Transverse colon (tissue), 4 donors: ENCODE measurements at regions not wholly inside any gene's neighbourhood (a gene's known extent, or its start where the extent isn't known, plus 50 kb on each side); places are given as distances from the start of the nearest gene placed in this dataset.

Experiments used
- DNase-seq: peaks from one replicate; pipeline ENCODE4 v3.0.0-alpha.2; 2019
- H3K27ac ChIP-seq, 4 donors: fragments of 200-600 bp; sonication (generic); 2 replicates each; pipeline ENCODE4 v1.5.1; 2016 to 2018; ENCODE audit warnings: inconsistent platforms in 4 of 4
- H3K27me3 ChIP-seq: fragments of 200-600 bp; sonication (generic); 2 replicates; pipeline ENCODE4 v1.5.1; 2017; ENCODE audit warnings: inconsistent platforms
- H3K36me3 ChIP-seq, 4 donors: fragments of 200-600 bp; sonication (generic); 2 replicates each; pipeline ENCODE4 v1.5.1; 2017 to 2019; ENCODE audit warnings: inconsistent platforms in 4 of 4
- H3K4me1 ChIP-seq, 4 donors: fragments of 200-600 bp; sonication (generic); 2 replicates each; pipeline ENCODE4 v1.5.1; 2017 to 2020; ENCODE audit warnings: inconsistent platforms in 4 of 4
- H3K4me3 ChIP-seq, 4 donors: fragments of 200-600 bp; sonication (generic); 1 replicate in 1 of 4; 2 replicates in 3 of 4; pipeline versions ENCODE4 v1.5.1 to v1.6.1; 2017 to 2019; ENCODE audit warnings: inconsistent platforms in 4 of 4
- H3K9me3 ChIP-seq, 2 donors: fragments of 200-600 bp; sonication (generic); 2 replicates each; pipeline ENCODE4 v1.5.1; 2017 to 2019; ENCODE audit warnings: inconsistent platforms in 2 of 2
- EP300 ChIP-seq: sonication (generic); formaldehyde crosslinking; IDR thresholded peaks from one replicate; pipeline ENCODE4 v1.6.1; 2017; ENCODE audit warnings: antibody characterized with exemption, low read depth
- POLR2A ChIP-seq: fragments of 450-650 bp; IDR thresholded peaks from one replicate; pipeline ENCODE4 v1.6.1; 2016; ENCODE audit warnings: antibody characterized with exemption, mild to moderate bottlenecking, moderate library complexity
- POLR2AphosphoS5 ChIP-seq, 3 donors: sonication (generic); formaldehyde crosslinking; IDR thresholded peaks; one replicate each; pipeline ENCODE4 v1.6.1; 2016; ENCODE audit warnings: antibody characterized with exemption in 3 of 3
- WGBS, 2 donors: methylation state at CpG; one replicate each; pipeline ENCODE4 v1.1.5; 2018; ENCODE audit warnings: low coverage in 1 of 2; 5-methylcytosine and 5-hydroxymethylcytosine counted together
- in situ Hi-C, 4 donors: fragments of 200-750 bp; cut with MboI; loops; one replicate each; pipeline versions ENCODE4 v1.15.0 to v1.15.1; 2017; ENCODE audit warnings: low sequenced_read_pairs in 3 of 4, low pct_ligation_motif_present in 1 of 4, low pct_unique_long_range_greater_than_20kb in 1 of 4
- intact Hi-C: fragments of 100-400 bp; cut with DNase I; formaldehyde crosslinking; loops from one replicate; pipeline ENCODE4 v1.15.1; 2023; ENCODE audit warnings: low total_unique reads
- TF ChIP-seq, protein P1 (sequence below), 5 experiments: fragments of 200-600 bp in 3 of 5; fragments of 450-650 bp in 2 of 5; sonication (generic) in 3 of 5; IDR thresholded peaks; 1 replicate in 2 of 5; 2 replicates in 3 of 5; pipeline ENCODE4 v1.5.1; 2016 to 2017; ENCODE audit warnings: antibody characterized with exemption in 5 of 5, inconsistent platforms in 3 of 5, mild to moderate bottlenecking in 2 of 5, moderate library complexity in 1 of 5

DNA sequence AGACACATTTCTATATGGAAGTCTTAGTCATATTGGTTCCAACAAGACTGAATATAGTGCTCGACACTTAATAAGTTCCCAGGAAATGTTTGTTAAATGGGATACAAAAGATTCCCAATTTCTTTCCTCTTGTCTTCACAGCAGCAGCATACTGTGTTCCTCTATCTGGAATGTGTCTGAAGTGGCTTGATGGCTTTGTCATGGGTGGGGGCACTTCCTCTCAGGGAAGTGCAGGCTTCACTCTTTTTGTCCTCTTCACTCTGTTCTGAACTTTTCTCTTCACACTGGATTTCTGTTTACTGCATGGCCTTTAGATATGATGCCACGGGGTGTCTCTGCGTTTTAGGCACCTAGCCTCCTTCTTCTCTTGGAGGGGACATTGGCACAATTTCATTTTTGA, 127.7 kb upstream of the C9orf72 start:
- Histone ChIP-seq H3K27me3 (no peaks in the 10 kb centered on the region), H3K4me1 (peaks cover 0 to 6% (median 0%) of the 10 kb centered on the region in 4 donors), H3K36me3 (no peaks in the 10 kb centered on the region), H3K9me3 (no peaks in the 10 kb centered on the region), H3K27ac (peak overlapping the region in 2 of 4 donors; percentile 21 to 35), H3K4me3 (no peak overlapping the region)
- no peak for DNase-seq
- in situ Hi-C loops (no loop called here), intact Hi-C loops (no loop called here)
- 82 to 84% methylated on average over 3 of the region's 3 CpGs for WGBS, 2 donors
- no peak for TF ChIP-seq POLR2AphosphoS5 (IDR thresholded peaks at IDR 0.05)
- TF ChIP-seq EP300: no peak
- TF ChIP-seq, protein P1, sequence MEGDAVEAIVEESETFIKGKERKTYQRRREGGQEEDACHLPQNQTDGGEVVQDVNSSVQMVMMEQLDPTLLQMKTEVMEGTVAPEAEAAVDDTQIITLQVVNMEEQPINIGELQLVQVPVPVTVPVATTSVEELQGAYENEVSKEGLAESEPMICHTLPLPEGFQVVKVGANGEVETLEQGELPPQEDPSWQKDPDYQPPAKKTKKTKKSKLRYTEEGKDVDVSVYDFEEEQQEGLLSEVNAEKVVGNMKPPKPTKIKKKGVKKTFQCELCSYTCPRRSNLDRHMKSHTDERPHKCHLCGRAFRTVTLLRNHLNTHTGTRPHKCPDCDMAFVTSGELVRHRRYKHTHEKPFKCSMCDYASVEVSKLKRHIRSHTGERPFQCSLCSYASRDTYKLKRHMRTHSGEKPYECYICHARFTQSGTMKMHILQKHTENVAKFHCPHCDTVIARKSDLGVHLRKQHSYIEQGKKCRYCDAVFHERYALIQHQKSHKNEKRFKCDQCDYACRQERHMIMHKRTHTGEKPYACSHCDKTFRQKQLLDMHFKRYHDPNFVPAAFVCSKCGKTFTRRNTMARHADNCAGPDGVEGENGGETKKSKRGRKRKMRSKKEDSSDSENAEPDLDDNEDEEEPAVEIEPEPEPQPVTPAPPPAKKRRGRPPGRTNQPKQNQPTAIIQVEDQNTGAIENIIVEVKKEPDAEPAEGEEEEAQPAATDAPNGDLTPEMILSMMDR (IDR thresholded peaks at IDR 0.05): no peak
- TF ChIP-seq POLR2A: no peak

DNA sequence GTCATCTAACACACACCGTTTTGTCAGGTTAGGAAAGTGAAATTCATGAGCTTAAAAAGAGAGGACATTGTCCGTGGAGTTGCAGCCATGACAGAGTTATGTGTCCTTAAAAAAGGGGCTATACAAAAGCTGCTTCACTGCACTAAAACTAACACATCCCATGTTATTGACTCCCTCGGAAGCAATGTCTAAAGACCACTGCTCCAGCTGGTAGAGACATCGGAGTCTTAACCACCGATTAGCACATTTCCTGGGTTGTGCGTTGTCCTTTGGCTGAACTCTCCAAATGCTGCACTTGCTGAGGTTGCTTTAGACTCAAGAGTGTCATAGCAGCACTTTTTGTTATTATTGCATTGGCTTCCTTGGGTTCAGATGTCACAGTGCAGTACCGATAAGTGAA, 128.3 kb upstream of the C9orf72 start:
- Histone ChIP-seq H3K27me3 (no peaks in the 10 kb centered on the region), H3K4me1 (peaks cover 0 to 6% (median 0%) of the 10 kb centered on the region in 4 donors), H3K27ac (peak overlapping the region in 2 of 4 donors; percentile 21 to 35), H3K36me3 (no peaks in the 10 kb centered on the region), H3K9me3 (no peaks in the 10 kb centered on the region), H3K4me3 (no peak overlapping the region)
- peak; percentile 18 for DNase-seq
- in situ Hi-C loops: no loop called here
- intact Hi-C loops: no loop called here
- 45 to 83% methylated on average over 4 to 7 of the region's 7 CpGs for WGBS, 2 donors
- TF ChIP-seq EP300 (no peak), POLR2A (no peak), POLR2AphosphoS5 (IDR thresholded peaks at IDR 0.05) (peak in 2 of 3 donors; percentile 19 to 43)
- TF ChIP-seq, protein P1 (IDR thresholded peaks at IDR 0.05): no peak

DNA sequence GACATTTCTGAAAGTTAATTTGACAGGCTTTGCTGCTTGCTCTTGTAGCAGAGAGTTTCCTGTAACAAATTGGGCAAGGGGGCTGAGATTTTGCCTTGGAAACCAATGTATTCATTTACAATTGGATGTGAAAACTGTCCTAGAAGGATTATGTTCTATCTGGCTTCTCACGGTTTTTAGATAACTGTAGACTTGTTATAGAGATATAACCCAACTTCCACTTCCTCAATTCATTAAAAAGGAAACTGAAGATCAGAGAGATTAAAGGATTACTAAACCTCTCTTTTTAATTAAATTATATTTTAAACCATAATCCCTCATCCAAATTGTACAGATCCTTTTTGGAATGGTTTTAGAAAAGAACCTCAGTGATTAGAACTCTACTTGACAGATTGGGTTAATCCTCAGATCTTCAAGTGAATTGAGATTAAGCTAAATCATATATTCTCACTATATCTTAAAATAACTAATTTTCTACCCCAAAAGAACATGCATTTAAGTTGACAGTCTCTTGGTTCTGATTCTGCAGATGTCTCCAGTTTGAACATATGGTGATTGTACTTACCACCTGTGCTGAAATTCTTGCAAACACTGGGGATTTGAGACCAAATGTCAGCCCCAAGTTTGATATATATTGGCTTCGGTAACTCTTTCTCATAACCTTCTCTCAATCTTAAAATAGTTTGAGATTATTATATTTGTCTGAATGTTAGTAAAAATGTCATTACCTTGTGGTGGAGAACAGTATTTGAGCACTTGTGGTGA, 130.1 kb upstream of the C9orf72 start:
- TF ChIP-seq POLR2AphosphoS5 (IDR thresholded peaks at IDR 0.05) (no peak), EP300 (no peak), POLR2A (no peak)
- TF ChIP-seq, protein P1 (IDR thresholded peaks at IDR 0.05): no peak
- Histone ChIP-seq H3K4me1 (peaks cover 0 to 6% (median 0%) of the 10 kb centered on the region in 4 donors), H3K27me3 (no peaks in the 10 kb centered on the region), H3K27ac (no peak overlapping the region), H3K36me3 (no peaks in the 10 kb centered on the region), H3K4me3 (no peak overlapping the region), H3K9me3 (peaks cover 0 to 2% of the 10 kb centered on the region in 2 donors)
- in situ Hi-C loops: no loop called here
- intact Hi-C loops: no loop called here
- WGBS, 2 donors: 61 to 71% methylated on average over 2 of the region's 2 CpGs
- DNase-seq: no peak

DNA sequence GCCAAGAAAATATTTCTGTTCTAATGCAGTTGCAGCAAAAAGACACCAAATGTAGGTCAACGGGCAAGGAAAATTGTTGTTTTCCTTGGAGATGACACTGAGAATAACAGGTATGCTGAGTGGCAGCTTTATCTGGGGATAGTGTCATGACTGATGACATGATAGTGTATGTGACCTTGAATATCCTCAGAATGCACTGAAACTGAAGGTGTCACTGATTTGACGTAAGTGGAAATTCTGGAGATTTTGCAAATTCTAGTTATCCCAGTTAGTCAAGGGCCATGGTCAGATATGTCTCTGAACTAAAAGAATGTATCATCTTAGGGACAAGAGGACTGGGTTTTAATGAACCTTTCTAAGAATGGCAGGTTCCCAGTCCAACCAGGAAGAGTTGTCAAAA, 138.0 kb upstream of the C9orf72 start:
- WGBS, 2 donors: 96 to 100% methylated on average over 2 of the region's 2 CpGs
- no peaks in the 10 kb centered on the region for H3K36me3 ChIP-seq
- no peaks in the 10 kb centered on the region for H3K27me3 ChIP-seq
- intact Hi-C loops: no loop called here
- no peak for DNase-seq
- H3K27ac ChIP-seq: no peak overlapping the region
- no peak overlapping the region for H3K4me3 ChIP-seq
- H3K4me1 ChIP-seq: no peaks in the 10 kb centered on the region
- in situ Hi-C loops: no loop called here
- TF ChIP-seq POLR2AphosphoS5 (IDR thresholded peaks at IDR 0.05): no peak
- TF ChIP-seq EP300: no peak
- no peak for TF ChIP-seq POLR2A
- TF ChIP-seq, protein P1 (IDR thresholded peaks at IDR 0.05): no peak
- peaks cover 0 to 15% of the 10 kb centered on the region in 2 donors for H3K9me3 ChIP-seq
